ENCODE measurements at regions not wholly inside any gene's neighbourhood (a gene's known extent, or its start where the extent isn't known, plus 50 kb on each side); places are given as distances from the start of the nearest gene placed in this dataset.

DNA sequence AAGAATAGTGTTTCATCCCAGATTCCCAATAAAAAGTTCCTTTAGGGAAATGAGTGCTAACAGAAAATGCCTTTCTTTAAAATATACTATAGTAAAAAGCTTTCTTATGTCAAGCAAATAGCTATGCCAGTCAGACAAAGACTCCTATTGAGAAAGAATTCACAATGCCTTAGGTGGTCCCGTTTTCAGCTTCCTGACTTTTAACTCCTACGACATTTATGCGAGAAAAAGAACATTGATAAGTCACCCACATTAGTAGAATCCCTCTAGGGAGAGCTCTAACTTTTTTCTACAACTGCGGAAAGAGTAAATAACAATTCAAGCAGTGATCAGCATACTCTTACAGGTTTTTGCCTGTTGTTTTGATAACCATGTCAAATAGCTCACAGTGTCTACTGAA is 750.8 kb upstream of the ACVR2A start:
- TF ChIP-seq, protein P1, sequence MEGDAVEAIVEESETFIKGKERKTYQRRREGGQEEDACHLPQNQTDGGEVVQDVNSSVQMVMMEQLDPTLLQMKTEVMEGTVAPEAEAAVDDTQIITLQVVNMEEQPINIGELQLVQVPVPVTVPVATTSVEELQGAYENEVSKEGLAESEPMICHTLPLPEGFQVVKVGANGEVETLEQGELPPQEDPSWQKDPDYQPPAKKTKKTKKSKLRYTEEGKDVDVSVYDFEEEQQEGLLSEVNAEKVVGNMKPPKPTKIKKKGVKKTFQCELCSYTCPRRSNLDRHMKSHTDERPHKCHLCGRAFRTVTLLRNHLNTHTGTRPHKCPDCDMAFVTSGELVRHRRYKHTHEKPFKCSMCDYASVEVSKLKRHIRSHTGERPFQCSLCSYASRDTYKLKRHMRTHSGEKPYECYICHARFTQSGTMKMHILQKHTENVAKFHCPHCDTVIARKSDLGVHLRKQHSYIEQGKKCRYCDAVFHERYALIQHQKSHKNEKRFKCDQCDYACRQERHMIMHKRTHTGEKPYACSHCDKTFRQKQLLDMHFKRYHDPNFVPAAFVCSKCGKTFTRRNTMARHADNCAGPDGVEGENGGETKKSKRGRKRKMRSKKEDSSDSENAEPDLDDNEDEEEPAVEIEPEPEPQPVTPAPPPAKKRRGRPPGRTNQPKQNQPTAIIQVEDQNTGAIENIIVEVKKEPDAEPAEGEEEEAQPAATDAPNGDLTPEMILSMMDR (IDR thresholded peaks at IDR 0.05) = no peak
- TF ChIP-seq EP300 (IDR thresholded peaks at IDR 0.05) = no peak
- TF ChIP-seq POLR2A (IDR thresholded peaks at IDR 0.05) = no peak
